GM23338 (cell line): ENCODE measurements at regions not wholly inside any gene's neighbourhood (a gene's known extent, or its start where the extent isn't known, plus 50 kb on each side); places are given as distances from the start of the nearest gene placed in this dataset.

Source experiments
- ATAC-seq: fragments of 200-7000 bp; cut with Tn5 transposase; 3 replicates; pipeline ENCODE4 v1.9.1; 2020
- DNase-seq: peaks from one replicate; pipeline ENCODE4 v3.0.0-alpha.2; 2015; ENCODE audit warnings: low spot score
- H2AFZ ChIP-seq: fragments of 200-600 bp; sonication (generic); 2 replicates; pipeline ENCODE4 v1.8.0; 2016; ENCODE audit warnings: antibody characterized with exemption, mild to moderate bottlenecking, moderate library complexity
- H3F3A ChIP-seq: fragments of 200-600 bp; sonication (generic); replicated peaks from 2 replicates; pipeline ENCODE4 v1.8.0; 2017; ENCODE audit warnings: antibody characterized with exemption, mixed run types, low read depth
- H3K27ac ChIP-seq: fragments of 200-600 bp; sonication (generic); 2 replicates; pipeline ENCODE4 v1.6.1; 2016; ENCODE audit warnings: low read depth
- H3K27me3 ChIP-seq: fragments of 200-600 bp; sonication (generic); 2 replicates; pipeline ENCODE4 v1.8.0; 2016; ENCODE audit warnings: mild to moderate bottlenecking, mixed run types, moderate library complexity; ENCODE audit not compliant: insufficient read depth
- H3K36me3 ChIP-seq: fragments of 200-600 bp; sonication (generic); 2 replicates; pipeline ENCODE4 v1.8.0; 2016; ENCODE audit warnings: mild to moderate bottlenecking; ENCODE audit not compliant: insufficient read depth
- H3K4me1 ChIP-seq: fragments of 200-600 bp; sonication (generic); 2 replicates; pipeline ENCODE4 v1.8.0; 2016; ENCODE audit warnings: mild to moderate bottlenecking, moderate library complexity; ENCODE audit not compliant: insufficient read depth
- H3K4me2 ChIP-seq: fragments of 200-600 bp; sonication (generic); 2 replicates; pipeline ENCODE4 v1.7.1; 2017; ENCODE audit warnings: mixed run types
- H3K4me3 ChIP-seq: fragments of 200-600 bp; sonication (generic); 2 replicates; pipeline ENCODE4 v1.6.1; 2016; ENCODE audit warnings: mixed run types
- H3K79me2 ChIP-seq: fragments of 200-600 bp; sonication (generic); replicated peaks from 2 replicates; pipeline ENCODE4 v1.8.0; 2017; ENCODE audit warnings: mild to moderate bottlenecking; ENCODE audit not compliant: insufficient read depth
- H3K9me2 ChIP-seq: fragments of 200-600 bp; sonication (generic); 2 replicates; pipeline ENCODE4 v1.8.0; 2017; ENCODE audit not compliant: insufficient read depth
- H4K20me1 ChIP-seq: fragments of 200-600 bp; sonication (generic); replicated peaks from 2 replicates; pipeline ENCODE4 v1.8.0; 2017; ENCODE audit warnings: mild to moderate bottlenecking; ENCODE audit not compliant: insufficient read depth
- H3K27ac Mint-ChIP-seq: 2 replicates; pipeline ENCODE4 v1.8.0; 2020; ENCODE audit warnings: inconsistent platforms, mild to moderate bottlenecking, moderate library complexity, mixed read lengths
- H3K27me3 Mint-ChIP-seq: 3 replicates; pipeline ENCODE4 v1.8.0; 2022; ENCODE audit warnings: low read depth, mild to moderate bottlenecking, moderate library complexity, mixed read lengths, inconsistent platforms; ENCODE audit not compliant: insufficient read depth, poor library complexity
- H3K36me3 Mint-ChIP-seq: 3 replicates; pipeline ENCODE4 v1.8.0; 2021; ENCODE audit warnings: low read depth, mild to moderate bottlenecking, inconsistent platforms, moderate library complexity, mixed read lengths
- H3K4me1 Mint-ChIP-seq: 3 replicates; pipeline ENCODE4 v1.8.0; 2020; ENCODE audit warnings: mild to moderate bottlenecking, inconsistent platforms, mixed read lengths
- H3K4me3 Mint-ChIP-seq: 3 replicates; pipeline ENCODE4 v1.8.0; 2021; ENCODE audit warnings: moderate library complexity, mild to moderate bottlenecking, inconsistent platforms, mixed read lengths
- H3K9me3 Mint-ChIP-seq: 3 replicates; pipeline ENCODE4 v1.8.0; 2020; ENCODE audit warnings: moderate library complexity, mild to moderate bottlenecking, inconsistent platforms, mixed read lengths
- CREB1 ChIP-seq: fragments of 250-450 bp; sonication (Bioruptor Pico); IDR thresholded peaks from 2 replicates; pipeline ENCODE4 v1.5.0; 2020; ENCODE audit warnings: low read depth, mild to moderate bottlenecking, moderate library complexity
- CTCF ChIP-seq, 2 experiments: fragments of 200-600 bp in 1 of 2; sonication (generic) in 1 of 2; conservative IDR thresholded peaks; 2 replicates each; pipeline versions ENCODE4 v1.5.1 to v1.6.1; 2016 to 2017; ENCODE audit warnings: antibody characterized with exemption in 2 of 2, low read depth in 2 of 2, mild to moderate bottlenecking in 2 of 2, moderate library complexity in 1 of 2
- ETS1 ChIP-seq: IDR thresholded peaks from 2 replicates; pipeline ENCODE4 v1.6.1; 2016; ENCODE audit warnings: antibody characterized with exemption
- EZH2 ChIP-seq: fragments of 200-600 bp; sonication (generic); IDR thresholded peaks from one replicate; pipeline ENCODE4 v1.8.0; 2017; ENCODE audit warnings: antibody characterized with exemption, mild to moderate bottlenecking, low read depth; ENCODE audit not compliant: unreplicated experiment
- EZH2phosphoT487 ChIP-seq: fragments of 200-600 bp; sonication (generic); IDR thresholded peaks from one replicate; pipeline ENCODE4 v1.8.1; 2018; ENCODE audit warnings: antibody characterized with exemption; ENCODE audit not compliant: unreplicated experiment
- JUNB ChIP-seq: IDR thresholded peaks from one replicate; pipeline ENCODE4 v1.6.1; 2016; ENCODE audit warnings: antibody characterized with exemption; ENCODE audit not compliant: unreplicated experiment
- NANOG ChIP-seq: IDR thresholded peaks from 2 replicates; pipeline ENCODE4 v1.6.1; 2016; ENCODE audit warnings: antibody characterized with exemption, borderline replicate concordance
- POLR2AphosphoS5 ChIP-seq: IDR thresholded peaks from 2 replicates; pipeline ENCODE4 v1.6.1; 2016; ENCODE audit warnings: antibody characterized with exemption, low read depth
- STAT1 ChIP-seq: IDR thresholded peaks from one replicate; pipeline ENCODE4 v1.6.1; 2016; ENCODE audit warnings: antibody characterized with exemption; ENCODE audit not compliant: unreplicated experiment
- ZNF114 ChIP-seq: fragments of 250-450 bp; sonication (Bioruptor Pico); IDR thresholded peaks from 2 replicates; pipeline ENCODE4 v1.5.0; 2020; ENCODE audit warnings: mild to moderate bottlenecking, moderate library complexity
- ZNF331 ChIP-seq: fragments of 250-450 bp; sonication (Bioruptor Pico); IDR thresholded peaks from 2 replicates; pipeline ENCODE4 v1.5.0; 2020; ENCODE audit warnings: low read depth, mild to moderate bottlenecking, moderate library complexity
- ZNF462 ChIP-seq: fragments of 250-450 bp; sonication (Bioruptor Pico); IDR thresholded peaks from 2 replicates; pipeline ENCODE4 v1.5.0; 2020; ENCODE audit warnings: mild to moderate bottlenecking, moderate library complexity

- peaks cover 6% of the 10 kb centered on the region for H3K27me3 Mint-ChIP-seq
- no peak overlapping the region for H3K4me2 ChIP-seq
- TF ChIP-seq EZH2phosphoT487 = no peak
- TF ChIP-seq POLR2AphosphoS5 = no peak
- TF ChIP-seq CTCF (conservative IDR thresholded peaks at IDR 0.05; ENCODE audit: low read depth in 2 of 2) = no peak
- TF ChIP-seq ZNF114 (CRISPR knock-in tag) = no peak
- H3K27me3 ChIP-seq = no peaks in the 10 kb centered on the region
- ATAC-seq (no peak), DNase-seq (no peak)
- no peaks in the 10 kb centered on the region for H3K9me2 ChIP-seq
- no peak overlapping the region for H3K4me3 ChIP-seq
- H3K27ac ChIP-seq = no peak overlapping the region
- no peaks in the 10 kb centered on the region for H4K20me1 ChIP-seq
- no peaks in the 10 kb centered on the region for H3K36me3 ChIP-seq
- peaks cover 87% of the 10 kb centered on the region for H3K9me3 Mint-ChIP-seq
- H3F3A ChIP-seq = no peaks in the 10 kb centered on the region
- H3K4me1 Mint-ChIP-seq = no peaks in the 10 kb centered on the region
- no peak overlapping the region for H3K4me3 Mint-ChIP-seq
- H3K36me3 Mint-ChIP-seq = peaks cover 54% of the 10 kb centered on the region
- H3K27ac Mint-ChIP-seq = no peak overlapping the region
- H2AFZ ChIP-seq = no peak overlapping the region
- no peaks in the 10 kb centered on the region for H3K79me2 ChIP-seq
- no peaks in the 10 kb centered on the region for H3K4me1 ChIP-seq
Measured at GRCh38 chr18:78822949-78823285, 156.7 kb upstream of the SALL3 start.

GRCh38 chr18:78825168-78825567, 154.4 kb upstream of the SALL3 start:
- ATAC-seq (no peak), DNase-seq (no peak)
- Histone ChIP-seq H3K4me3 (no peak overlapping the region), H3K27ac (no peak overlapping the region), H4K20me1 (no peaks in the 10 kb centered on the region), H3K9me2 (no peaks in the 10 kb centered on the region), H3K4me2 (no peak overlapping the region), H3K36me3 (no peaks in the 10 kb centered on the region), H3F3A (no peaks in the 10 kb centered on the region), H3K4me1 (no peaks in the 10 kb centered on the region), H3K79me2 (no peaks in the 10 kb centered on the region), H3K27me3 (no peaks in the 10 kb centered on the region), H2AFZ (no peak overlapping the region)
- Mint-ChIP-seq H3K36me3 (peaks cover 51% of the 10 kb centered on the region), H3K4me1 (no peaks in the 10 kb centered on the region), H3K27ac (no peak overlapping the region), H3K27me3 (peaks cover 6% of the 10 kb centered on the region), H3K9me3 (peaks cover 94% of the 10 kb centered on the region), H3K4me3 (no peak overlapping the region)
- TF ChIP-seq EZH2phosphoT487 (no peak), STAT1 (no peak), EZH2 (no peak), ZNF462 (CRISPR knock-in tag) (no peak), CREB1 (CRISPR knock-in tag) (no peak), ZNF331 (CRISPR knock-in tag) (no peak), ETS1 (no peak), JUNB (no peak), POLR2AphosphoS5 (no peak), NANOG (no peak), CTCF (conservative IDR thresholded peaks at IDR 0.05; ENCODE audit: low read depth in 2 of 2) (no peak), ZNF114 (CRISPR knock-in tag) (no peak)
